Upper lobe of left lung (tissue), 6 donors: ENCODE measurements at regions not wholly inside any gene's neighbourhood (a gene's known extent, or its start where the extent isn't known, plus 50 kb on each side); places are given as distances from the start of the nearest gene placed in this dataset.

Experiments
- ATAC-seq, 2 donors: fragments of 200-7000 bp; cut with Tn5 transposase; one replicate each; pipeline ENCODE4 v1.9.1; 2022; ENCODE audit warnings: mild to moderate bottlenecking in 2 of 2, moderate library complexity in 2 of 2; ENCODE audit not compliant: low FRiP score in 2 of 2
- DNase-seq, 2 donors: peaks; one replicate each; pipeline ENCODE4 v3.0.0-alpha.2; 2019 to 2020
- H3K27ac ChIP-seq, 4 donors: fragments of 200-600 bp; sonication (generic); one replicate each; pipeline ENCODE4 v1.5.1; 2016 to 2019
- H3K27me3 ChIP-seq, 4 donors: fragments of 200-600 bp; sonication (generic); one replicate each; pipeline ENCODE4 v1.5.1; 2017 to 2019
- H3K36me3 ChIP-seq, 4 donors: fragments of 200-600 bp; sonication (generic); one replicate each; pipeline ENCODE4 v1.5.1; 2016 to 2019
- H3K4me1 ChIP-seq, 4 donors: fragments of 200-600 bp; sonication (generic); one replicate each; pipeline ENCODE4 v1.5.1; 2018 to 2019
- H3K4me3 ChIP-seq, 4 donors: fragments of 200-600 bp; sonication (generic); one replicate each; pipeline ENCODE4 v1.5.1; 2017 to 2019; ENCODE audit warnings: mild to moderate bottlenecking in 2 of 4, moderate library complexity in 1 of 4
- H3K9me3 ChIP-seq, 4 donors: fragments of 200-600 bp; sonication (generic); one replicate each; pipeline ENCODE4 v1.5.1; 2018 to 2019
- CTCF ChIP-seq, 6 experiments: fragments of 450-650 bp in 4 of 6; fragments of 200-600 bp in 2 of 6; sonication (generic) in 2 of 6; IDR thresholded peaks; one replicate each; pipeline ENCODE4 v1.5.1; 2016 to 2019; ENCODE audit warnings: antibody characterized with exemption in 6 of 6
- EP300 ChIP-seq, 4 donors: sonication (generic); formaldehyde crosslinking; IDR thresholded peaks; one replicate each; pipeline ENCODE4 v1.5.1; 2017; ENCODE audit warnings: antibody characterized with exemption in 4 of 4, control low read depth in 2 of 4
- POLR2A ChIP-seq, 4 donors: fragments of 450-650 bp; IDR thresholded peaks; one replicate each; pipeline ENCODE4 v1.5.1; 2016 to 2017; ENCODE audit warnings: antibody characterized with exemption in 4 of 4, mild to moderate bottlenecking in 2 of 4
- POLR2AphosphoS5 ChIP-seq, 2 donors: sonication (generic); formaldehyde crosslinking; IDR thresholded peaks; one replicate each; pipeline ENCODE4 v1.5.1; 2017; ENCODE audit warnings: antibody characterized with exemption in 2 of 2
- WGBS, 2 donors: methylation state at CpG; one replicate each; pipeline ENCODE4 v1.1.5; 2017 to 2018; 5-methylcytosine and 5-hydroxymethylcytosine counted together
- donor health status: DM: no; HTN: no; CAD: no; lungs with moderate emphysema.
- donor health status: DM: no; HTN: yes; CAD: no; lungs with severe emphysema.

GRCh38 chr5:73395256-73395655, 53.3 kb downstream of the FOXD1 start:
- Histone ChIP-seq H3K4me3 (no peak overlapping the region), H3K4me1 (no peaks in the 10 kb centered on the region), H3K27ac (no peak overlapping the region), H3K36me3 (no peaks in the 10 kb centered on the region), H3K9me3 (no peaks in the 10 kb centered on the region), H3K27me3 (no peaks in the 10 kb centered on the region)
- TF ChIP-seq POLR2AphosphoS5 (IDR thresholded peaks at IDR 0.05) (no peak), CTCF (IDR thresholded peaks at IDR 0.05) (no peak), EP300 (IDR thresholded peaks at IDR 0.05) (no peak), POLR2A (IDR thresholded peaks at IDR 0.05) (no peak)
- ATAC-seq (no peak), DNase-seq (no peak)

GRCh38 chr5:73394610-73395009, 54.0 kb downstream of the FOXD1 start:
- Histone ChIP-seq H3K27me3 (no peaks in the 10 kb centered on the region), H3K27ac (no peak overlapping the region), H3K9me3 (no peaks in the 10 kb centered on the region), H3K4me1 (no peaks in the 10 kb centered on the region), H3K36me3 (no peaks in the 10 kb centered on the region), H3K4me3 (no peak overlapping the region)
- 71 to 77% methylated on average over 4 of the region's 4 CpGs for WGBS, 2 donors
- DNase-seq, result no peak
- ATAC-seq, result no peak
- TF ChIP-seq POLR2A (IDR thresholded peaks at IDR 0.05), result no peak

GRCh38 chr5:73393611-73394489, 54.7 kb downstream of the FOXD1 start:
- ATAC-seq (no peak), DNase-seq (no peak)
- Histone ChIP-seq H3K27ac (no peak overlapping the region), H3K9me3 (no peaks in the 10 kb centered on the region), H3K36me3 (no peaks in the 10 kb centered on the region), H3K4me3 (no peak overlapping the region), H3K27me3 (no peaks in the 10 kb centered on the region), H3K4me1 (no peaks in the 10 kb centered on the region)
- TF ChIP-seq EP300 (IDR thresholded peaks at IDR 0.05) (no peak), CTCF (IDR thresholded peaks at IDR 0.05) (no peak), POLR2A (IDR thresholded peaks at IDR 0.05) (no peak), POLR2AphosphoS5 (IDR thresholded peaks at IDR 0.05) (no peak)
- WGBS, 2 donors, result 84% methylated on average over 2 of the region's 2 CpGs

GRCh38 chr5:73392775-73393174, 55.8 kb downstream of the FOXD1 start:
- H3K9me3 ChIP-seq, result no peaks in the 10 kb centered on the region
- no peaks in the 10 kb centered on the region for H3K27me3 ChIP-seq
- no peaks in the 10 kb centered on the region for H3K36me3 ChIP-seq
- DNase-seq (no peak), ATAC-seq (no peak)
- H3K4me1 ChIP-seq, result no peaks in the 10 kb centered on the region
- H3K4me3 ChIP-seq, result no peak overlapping the region
- no peak for TF ChIP-seq POLR2AphosphoS5 (IDR thresholded peaks at IDR 0.05)
- no peak for TF ChIP-seq POLR2A (IDR thresholded peaks at IDR 0.05)
- TF ChIP-seq EP300 (IDR thresholded peaks at IDR 0.05), result no peak
- TF ChIP-seq CTCF (IDR thresholded peaks at IDR 0.05), result no peak
- 57 to 65% methylated on average over 3 of the region's 3 CpGs for WGBS, 2 donors
- H3K27ac ChIP-seq, result no peak overlapping the region

- no peaks in the 10 kb centered on the region for H3K36me3 ChIP-seq
- no peak for TF ChIP-seq CTCF (IDR thresholded peaks at IDR 0.05)
- no peak for TF ChIP-seq POLR2A (IDR thresholded peaks at IDR 0.05)
- TF ChIP-seq EP300 (IDR thresholded peaks at IDR 0.05), result no peak
- no peak for TF ChIP-seq POLR2AphosphoS5 (IDR thresholded peaks at IDR 0.05)
Observed at GRCh38 chr5:73391441-73391881, 57.1 kb downstream of the FOXD1 start.

More at GRCh38 chr5:73391441-73391881, 57.1 kb downstream of the FOXD1 start:
- Histone ChIP-seq H3K9me3 (no peaks in the 10 kb centered on the region), H3K27me3 (no peaks in the 10 kb centered on the region), H3K4me3 (no peak overlapping the region), H3K27ac (no peak overlapping the region), H3K4me1 (no peaks in the 10 kb centered on the region)
- no peak for ATAC-seq
- DNase-seq, result no peak
- WGBS, 2 donors, result 57 to 61% methylated on average over 3 of the region's 3 CpGs
